Stimulated activated CD4-positive, alpha-beta T cell treated with anti-CD3 and anti-CD28 coated beads, Interleukin-2, amount 100 ng/mL, for 24 hours (primary cell): ENCODE measurements at regions not wholly inside any gene's neighbourhood (a gene's known extent, or its start where the extent isn't known, plus 50 kb on each side); places are given as distances from the start of the nearest gene placed in this dataset.
"Not testable (repeated sequence)": the region's sequence is repeated elsewhere in the genome, so short reads cannot be mapped to it uniquely, and the experiment has no call there.

Experiments used
- DNase-seq, 2 donors: peaks; one replicate each; pipeline ENCODE4 v3.0.0-alpha.2; 2020

GRCh38 chr7:153409567-153410342 lies 642.4 kb upstream of the DPP6 start:
- DNase-seq, result not testable (repeated sequence)

GRCh38 chr7:153410997-153411642 lies 641.1 kb upstream of the DPP6 start:
- not testable (repeated sequence) for DNase-seq

- DNase-seq, result not testable (repeated sequence)
These were observed 639.9 kb upstream of the DPP6 start for GRCh38 chr7:153412114-153412823.

- DNase-seq, result not testable (repeated sequence)
These were observed 639.4 kb upstream of the DPP6 start for GRCh38 chr7:153412824-153413198.

DNA sequence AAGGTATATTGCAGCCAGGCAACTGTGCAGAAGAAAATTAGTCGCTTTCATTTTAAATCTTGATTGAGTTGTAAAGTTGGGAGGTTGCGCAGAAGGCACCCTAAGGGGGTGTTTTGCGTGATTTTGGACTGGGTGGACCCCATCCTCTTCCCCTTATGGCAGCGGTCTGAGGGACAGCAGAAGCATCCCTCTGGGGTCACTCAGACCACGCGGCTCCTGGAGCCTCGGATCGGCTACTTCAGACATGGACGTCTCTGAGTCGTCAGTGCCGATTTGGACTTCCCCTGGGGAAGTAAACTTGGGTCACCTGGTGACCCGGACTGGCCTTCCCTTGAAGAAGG lies 639.0 kb upstream of the DPP6 start:
- no peak for DNase-seq

DNA sequence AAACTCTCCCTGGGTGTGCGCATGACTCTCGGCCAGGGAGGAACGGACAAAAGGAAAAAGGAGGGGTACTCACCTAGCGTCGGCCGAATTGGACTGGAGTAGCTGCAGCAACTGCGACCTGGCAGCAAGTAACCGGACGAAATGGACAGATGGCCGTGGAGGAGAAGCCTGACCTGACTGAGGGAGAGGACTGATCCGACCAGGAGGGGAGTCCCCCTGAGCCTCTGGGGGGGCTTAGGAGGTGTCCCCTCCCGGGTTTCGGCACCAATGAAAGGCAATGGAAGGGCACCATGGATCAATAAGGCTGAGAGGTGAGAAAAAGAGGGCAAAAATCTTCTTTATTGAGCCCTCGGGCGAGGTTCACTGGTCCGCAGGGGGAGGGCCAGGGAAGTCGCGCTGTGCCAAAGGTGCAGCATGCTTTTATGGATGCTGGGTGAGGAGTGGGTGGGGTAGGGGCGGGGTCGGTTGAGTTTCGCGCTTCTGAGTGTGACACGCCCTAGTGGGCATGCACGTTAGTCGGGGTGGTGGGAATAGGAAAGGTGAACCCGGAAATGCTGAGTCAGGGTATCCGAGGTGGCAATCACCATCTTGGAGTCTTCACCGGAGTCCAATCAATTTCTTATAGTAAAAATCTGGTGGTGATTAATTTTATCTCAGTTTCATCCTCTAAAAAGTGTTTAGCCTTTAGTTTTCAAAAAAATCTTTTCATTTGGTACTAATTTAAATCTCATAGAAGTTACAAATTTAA lies 638.5 kb upstream of the DPP6 start:
- no peak for DNase-seq

DNA sequence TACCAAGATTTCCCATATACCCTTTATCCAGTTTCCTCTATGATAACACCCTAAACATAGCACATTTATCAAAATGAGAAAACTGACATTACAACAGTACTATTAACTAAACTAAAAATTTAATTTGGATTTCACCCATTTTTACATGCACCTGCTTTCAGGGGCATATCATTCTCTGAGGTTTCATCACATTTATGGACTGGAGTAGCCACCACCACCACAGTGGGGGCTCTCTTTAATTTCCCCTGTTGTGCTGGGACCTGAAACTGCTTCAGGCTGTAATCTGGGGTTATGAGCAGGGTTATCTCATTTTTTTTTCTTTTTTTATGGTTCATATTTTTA lies 637.9 kb upstream of the DPP6 start:
- no peak for DNase-seq

- no peak for DNase-seq
These were observed 636.6 kb upstream of the DPP6 start for GRCh38 chr7:153415632-153416031.

DNA sequence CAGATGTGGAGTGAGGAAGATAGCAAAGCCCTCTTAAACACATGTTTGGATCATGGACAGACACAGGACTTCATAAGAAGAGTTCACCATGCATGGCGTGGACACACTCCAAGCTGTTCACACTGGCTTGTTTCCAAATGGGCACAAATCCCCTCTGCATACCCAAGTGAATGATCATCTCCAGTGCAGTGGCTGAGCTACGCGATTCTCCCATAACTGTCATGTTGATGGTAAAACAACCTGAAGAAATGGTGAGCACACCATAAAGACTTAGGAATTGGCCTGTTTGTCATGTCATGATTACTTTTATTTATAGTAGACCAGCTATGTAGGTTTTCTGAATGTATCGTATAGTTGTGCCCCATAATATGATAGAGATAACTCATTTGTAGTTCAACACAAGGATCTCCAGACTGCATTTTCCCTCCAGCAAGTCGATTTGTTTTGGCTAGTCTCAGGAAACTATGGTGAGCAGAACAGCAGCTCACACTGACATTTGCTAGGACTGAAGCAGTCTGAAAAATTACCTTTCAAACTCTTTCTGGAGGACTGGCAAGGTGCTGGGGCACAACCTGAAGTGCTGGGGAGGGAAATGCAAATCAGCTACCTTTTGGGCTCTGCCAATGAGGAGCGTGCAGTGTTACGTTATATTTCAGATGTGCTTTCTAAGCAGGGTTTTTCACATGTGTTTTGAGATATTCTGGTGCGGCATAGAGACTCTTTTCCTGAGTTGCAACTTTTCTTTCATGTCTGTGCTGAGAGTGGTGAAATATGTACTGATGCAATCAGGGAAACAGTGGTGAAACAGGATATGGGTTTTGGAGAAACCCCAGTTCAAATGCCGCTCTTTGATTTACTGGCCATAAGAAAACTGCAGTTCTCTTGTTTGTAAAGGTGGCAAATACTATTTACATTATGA lies 629.6 kb upstream of the DPP6 start:
- DNase-seq, result no peak

- DNase-seq, result no peak
These were observed 629.0 kb upstream of the DPP6 start for GRCh38 chr7:153423210-153423590.

- no peak for DNase-seq
These were observed 621.3 kb upstream of the DPP6 start for GRCh38 chr7:153430931-153431330.

- DNase-seq, result no peak
These were observed 620.1 kb upstream of the DPP6 start for GRCh38 chr7:153432063-153432462.

GRCh38 chr7:153433223-153433622 lies 619.0 kb upstream of the DPP6 start:
- no peak for DNase-seq

DNA sequence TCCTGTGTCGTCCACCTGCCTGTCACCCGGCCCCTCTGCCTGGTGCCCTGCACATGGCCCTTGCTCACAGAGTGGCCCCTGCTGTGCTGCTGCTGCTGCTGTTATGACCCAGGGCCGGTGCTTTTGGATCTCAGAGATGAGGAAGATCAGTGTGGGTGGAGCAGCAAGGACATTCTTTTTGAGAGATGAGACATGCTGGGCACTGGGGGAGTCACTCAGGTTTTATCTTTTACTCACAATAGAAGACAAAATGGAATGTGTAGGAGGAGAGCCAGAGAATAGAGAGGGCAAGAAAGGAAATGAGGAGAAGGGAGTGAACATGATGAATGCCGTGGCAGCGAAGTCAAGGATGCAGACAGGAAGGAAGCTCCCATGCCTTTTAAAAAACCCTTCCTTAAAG lies 611.5 kb upstream of the DPP6 start:
- DNase-seq, result no peak

- DNase-seq, result no peak
These were observed 609.0 kb upstream of the DPP6 start for GRCh38 chr7:153443032-153443701.

DNA sequence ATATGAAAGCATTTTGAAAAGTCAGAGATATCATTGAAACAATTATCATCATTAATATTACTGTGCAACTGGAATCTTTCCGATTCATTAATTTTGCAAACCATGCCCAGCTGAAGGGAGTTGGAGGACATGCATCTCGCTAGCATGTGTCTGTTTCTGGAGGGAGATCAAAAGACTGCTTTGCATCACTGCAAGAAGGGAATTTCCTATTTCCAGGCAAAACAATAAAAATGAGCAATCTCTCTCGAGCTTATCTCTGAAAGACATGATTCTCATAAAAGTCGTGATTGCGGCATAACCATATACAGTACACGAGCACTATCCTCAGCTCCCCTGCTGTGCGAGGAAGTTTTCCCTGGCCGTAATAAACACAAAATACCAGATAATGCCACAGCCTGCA lies 607.6 kb upstream of the DPP6 start:
- DNase-seq, result no peak

- DNase-seq, result no peak
These were observed 606.6 kb upstream of the DPP6 start for GRCh38 chr7:153445641-153446040.

GRCh38 chr7:153446490-153446889 lies 605.7 kb upstream of the DPP6 start:
- DNase-seq, result no peak

GRCh38 chr7:153447011-153447410 lies 605.2 kb upstream of the DPP6 start:
- DNase-seq, result no peak

DNA sequence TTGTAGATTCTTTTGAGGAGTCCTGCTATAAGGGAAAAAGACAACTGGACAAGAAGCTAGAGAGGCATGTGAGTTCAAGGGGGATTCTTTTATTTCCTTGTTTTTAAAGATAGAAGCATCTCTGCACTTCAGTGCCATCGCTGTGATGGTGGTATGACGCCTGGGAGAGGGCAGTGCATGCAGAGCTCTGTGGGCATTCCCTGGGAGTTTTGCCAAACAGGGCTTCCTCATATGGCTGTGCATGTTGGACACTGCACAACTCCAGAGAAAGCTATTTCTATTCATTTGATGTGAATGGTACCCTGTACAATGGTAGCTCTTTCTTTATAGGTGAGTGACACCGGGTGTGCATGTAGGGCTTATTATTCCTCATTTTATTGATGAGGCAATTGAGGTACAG lies 599.5 kb upstream of the DPP6 start:
- DNase-seq, result no peak

DNA sequence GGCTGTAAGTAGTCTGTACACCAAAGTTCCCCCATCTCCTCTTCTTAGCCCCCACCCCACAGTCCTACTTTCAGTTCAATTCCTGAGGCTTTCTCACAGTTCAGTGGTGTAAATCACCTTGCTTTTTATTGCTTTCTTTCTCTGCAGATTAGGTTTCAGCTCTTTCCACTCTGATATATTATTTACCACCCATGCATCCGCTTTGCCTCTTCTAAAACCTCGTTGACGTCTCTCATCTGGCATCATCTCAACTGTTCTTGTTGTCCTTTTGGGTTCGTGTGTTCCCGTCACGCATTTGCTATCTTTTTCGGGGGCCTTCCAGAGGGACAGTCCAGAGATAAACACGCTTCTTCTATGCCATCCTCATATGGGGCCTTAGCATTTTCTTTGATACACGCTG lies 597.9 kb upstream of the DPP6 start:
- no peak for DNase-seq

- DNase-seq, result no peak
These were observed 594.5 kb upstream of the DPP6 start for GRCh38 chr7:153457746-153458145.
